Ishikawa (cell line): ENCODE measurements at regions not wholly inside any gene's neighbourhood (a gene's known extent, or its start where the extent isn't known, plus 50 kb on each side); places are given as distances from the start of the nearest gene placed in this dataset.

Experiments used
- CEBPB ChIP-seq: IDR thresholded peaks from 2 replicates; pipeline ENCODE4 v1.6.1; 2012
- CREB1 ChIP-seq: IDR thresholded peaks from 2 replicates; pipeline ENCODE4 v1.6.1; 2012; ENCODE audit warnings: low read depth
- EGR1 ChIP-seq: IDR thresholded peaks from 2 replicates; pipeline ENCODE4 v1.6.1; 2012
- EP300 ChIP-seq: IDR thresholded peaks from 2 replicates; pipeline ENCODE4 v1.6.1; 2012; ENCODE audit warnings: borderline replicate concordance
- MAX ChIP-seq: IDR thresholded peaks from 2 replicates; pipeline ENCODE4 v1.6.1; 2012
- RAD21 ChIP-seq: IDR thresholded peaks from 2 replicates; pipeline ENCODE4 v1.6.1; 2012; ENCODE audit warnings: low read depth
- YY1 ChIP-seq: IDR thresholded peaks from 2 replicates; pipeline ENCODE4 v1.6.1; 2012; ENCODE audit warnings: low read depth

- TF ChIP-seq MAX (no peak), EGR1 (no peak), RAD21 (no peak), YY1 (no peak), CREB1 (no peak), EP300 (no peak), CEBPB (no peak)
Observed at GRCh38 chr4:100849319-100849718, 331.5 kb upstream of the EMCN start.
